Left renal cortex interstitium (tissue), 4 donors: ENCODE measurements at regions not wholly inside any gene's neighbourhood (a gene's known extent, or its start where the extent isn't known, plus 50 kb on each side); places are given as distances from the start of the nearest gene placed in this dataset.
"Not testable (repeated sequence)": the region's sequence is repeated elsewhere in the genome, so short reads cannot be mapped to it uniquely, and the experiment has no call there.

ENCODE experiments used
- DNase-seq, 4 donors: peaks; one replicate each; pipeline ENCODE4 v3.0.0-alpha.2; 2013; ENCODE audit warnings: low read depth in 4 of 4, low spot score in 2 of 4, missing footprints in 1 of 4

GRCh38 chr10:117746541-117747448, 204.2 kb downstream of the EMX2 start:
- DNase-seq: no peak

- DNase-seq: no peak
Measured at GRCh38 chr10:117747636-117748035, 205.1 kb downstream of the EMX2 start.

DNA sequence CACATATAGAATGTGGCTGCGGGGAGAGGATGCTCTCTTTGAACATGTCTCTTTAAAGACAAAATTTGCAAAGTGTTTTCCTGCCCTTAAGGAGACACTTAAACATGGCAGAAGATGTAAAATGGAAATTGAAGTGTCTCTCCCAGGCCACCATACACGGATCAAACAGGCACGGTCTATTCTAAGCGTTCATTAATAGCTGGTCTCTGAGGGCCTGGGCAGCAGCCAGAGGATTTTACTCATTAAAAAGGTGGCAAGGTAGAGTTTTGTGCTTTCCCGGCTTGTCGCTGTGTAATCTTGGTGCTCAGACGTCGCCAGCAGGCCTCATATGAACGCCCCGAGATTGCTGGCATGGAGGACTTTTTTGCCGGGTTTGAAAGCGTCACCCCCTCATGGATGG, 205.5 kb downstream of the EMX2 start:
- DNase-seq: no peak

GRCh38 chr10:117750616-117751015, 208.1 kb downstream of the EMX2 start:
- no peak for DNase-seq

- no peak for DNase-seq
Measured at GRCh38 chr10:117751259-117751658, 208.7 kb downstream of the EMX2 start.

GRCh38 chr10:117752103-117752502, 209.6 kb downstream of the EMX2 start:
- no peak for DNase-seq

- DNase-seq: no peak
Measured at GRCh38 chr10:117754770-117755658, 212.5 kb downstream of the EMX2 start.

DNA sequence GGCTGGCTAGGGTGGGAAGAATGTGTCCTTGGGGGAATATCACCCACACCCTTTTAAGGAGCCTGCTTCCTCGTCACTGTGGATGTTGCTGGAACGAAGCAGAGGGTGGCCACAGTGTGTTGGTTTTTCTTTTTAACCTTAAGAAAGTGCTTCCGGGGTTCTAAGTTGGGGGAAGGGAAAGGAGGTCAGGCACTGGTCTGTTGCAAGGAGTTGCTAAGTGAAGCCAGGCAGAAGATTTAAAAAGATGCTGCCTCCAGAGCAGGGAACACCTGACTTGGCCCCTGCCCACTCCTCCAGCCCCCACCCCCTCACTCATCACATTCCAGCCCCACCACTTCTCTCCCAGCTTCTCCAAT, 213.1 kb downstream of the EMX2 start:
- DNase-seq: no peak

DNA sequence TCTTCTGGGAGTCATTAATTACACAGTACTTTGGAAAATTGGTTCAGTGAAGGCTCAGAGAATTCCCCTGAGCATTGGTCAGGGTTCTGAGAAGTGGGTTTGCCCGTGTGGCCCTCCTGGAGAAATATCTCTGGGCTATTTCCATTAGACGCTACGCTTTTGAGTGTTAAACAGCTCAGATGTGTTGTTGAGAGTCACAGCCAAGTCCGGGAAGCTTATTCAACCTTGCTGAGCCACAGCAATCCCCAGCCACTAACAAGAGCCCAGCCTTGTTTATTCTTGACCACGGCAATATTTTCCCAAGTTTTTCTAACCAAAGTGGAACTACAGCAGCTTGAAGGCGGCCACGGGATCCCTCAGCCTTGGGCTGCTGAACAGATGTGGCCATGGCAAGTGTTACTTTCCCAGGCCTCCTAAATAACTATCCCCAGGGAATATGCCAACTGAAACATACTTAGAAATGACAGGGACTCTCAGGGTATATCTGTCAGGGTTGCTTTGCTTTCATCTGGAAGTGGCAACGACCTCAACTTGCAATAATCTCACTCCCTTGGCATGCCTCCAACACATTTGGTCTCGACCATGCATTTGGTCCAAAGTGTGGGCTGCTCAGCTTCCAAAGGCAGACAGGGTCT, 214.7 kb downstream of the EMX2 start:
- DNase-seq: no peak

GRCh38 chr10:117759266-117759665, 216.7 kb downstream of the EMX2 start:
- no peak for DNase-seq

- no peak for DNase-seq
Measured at GRCh38 chr10:117761695-117762094, 219.1 kb downstream of the EMX2 start.

DNA sequence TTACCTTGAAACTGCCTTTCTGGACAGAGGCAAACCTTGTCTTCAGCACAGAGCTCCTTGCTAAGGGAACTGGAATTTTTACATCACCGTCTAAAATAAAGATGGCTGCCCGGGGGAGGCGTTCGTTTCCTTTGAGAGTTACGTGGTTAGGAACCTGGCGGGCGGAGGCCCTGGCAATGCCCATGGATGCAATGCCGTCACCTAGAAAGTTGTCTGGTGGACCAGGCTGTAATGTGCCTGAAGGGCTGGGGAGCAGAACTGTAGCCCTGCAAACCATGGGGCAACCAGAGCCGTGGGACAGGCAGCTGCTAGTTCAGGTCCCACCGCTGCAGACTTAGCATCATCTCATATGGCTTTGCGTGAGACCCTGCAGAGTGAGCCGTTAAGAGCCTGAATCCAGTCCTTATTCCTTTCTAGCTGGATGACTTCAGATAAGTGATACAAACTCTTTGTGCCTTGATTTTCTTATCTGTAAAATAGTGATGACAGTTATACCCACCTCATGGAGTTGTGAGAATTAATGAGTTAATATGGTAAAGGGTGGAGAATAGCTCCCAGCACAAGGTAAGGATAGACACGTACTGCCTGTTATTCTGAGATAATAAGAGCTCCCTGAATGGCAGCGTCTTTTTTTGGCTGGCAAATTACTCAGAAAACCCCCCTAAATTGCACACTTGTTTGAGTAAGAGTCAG, 219.7 kb downstream of the EMX2 start:
- no peak for DNase-seq

- no peak for DNase-seq
Measured at GRCh38 chr10:117762819-117763172, 220.2 kb downstream of the EMX2 start.

- no peak for DNase-seq
Measured at GRCh38 chr10:117763528-117763927, 221.0 kb downstream of the EMX2 start.

DNA sequence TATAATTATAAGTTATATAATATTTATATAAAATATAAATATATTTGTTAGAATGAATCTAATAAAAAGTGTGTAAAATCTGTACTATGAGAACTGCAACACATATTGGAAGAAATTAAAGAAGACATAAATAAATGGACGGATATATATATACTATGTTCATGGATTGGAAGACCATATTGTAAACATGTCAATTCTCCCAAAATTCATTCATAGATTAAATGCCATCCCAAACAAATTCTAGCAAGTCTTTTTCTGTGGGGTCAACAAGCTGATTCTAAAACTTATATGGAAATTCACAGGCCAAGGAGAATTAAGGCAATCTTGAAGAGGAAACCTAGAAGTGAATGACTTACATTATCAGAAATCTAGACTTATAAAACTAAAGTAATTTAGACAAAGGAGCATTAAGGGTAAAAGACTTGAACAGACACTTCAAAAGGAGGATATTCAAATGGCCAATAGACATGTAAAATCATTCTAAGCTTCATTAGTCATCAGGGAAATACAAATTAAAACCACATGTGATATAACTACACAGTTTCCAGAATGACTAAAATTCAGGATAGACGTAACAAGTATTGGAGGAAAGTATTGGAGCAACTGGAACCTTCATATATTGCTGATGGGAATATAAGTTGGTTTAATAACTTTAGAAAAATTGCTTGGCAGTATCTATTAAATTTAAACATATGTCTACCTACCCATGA, 225.9 kb downstream of the EMX2 start:
- DNase-seq: no peak

GRCh38 chr10:117775526-117775925, 233.0 kb downstream of the EMX2 start:
- no peak for DNase-seq

- DNase-seq: not testable (repeated sequence)
Measured at GRCh38 chr10:117777222-117777621, 234.7 kb downstream of the EMX2 start.

GRCh38 chr10:117778241-117778640, 235.7 kb downstream of the EMX2 start:
- no peak for DNase-seq

GRCh38 chr10:117780411-117780810, 237.9 kb downstream of the EMX2 start:
- DNase-seq: no peak

DNA sequence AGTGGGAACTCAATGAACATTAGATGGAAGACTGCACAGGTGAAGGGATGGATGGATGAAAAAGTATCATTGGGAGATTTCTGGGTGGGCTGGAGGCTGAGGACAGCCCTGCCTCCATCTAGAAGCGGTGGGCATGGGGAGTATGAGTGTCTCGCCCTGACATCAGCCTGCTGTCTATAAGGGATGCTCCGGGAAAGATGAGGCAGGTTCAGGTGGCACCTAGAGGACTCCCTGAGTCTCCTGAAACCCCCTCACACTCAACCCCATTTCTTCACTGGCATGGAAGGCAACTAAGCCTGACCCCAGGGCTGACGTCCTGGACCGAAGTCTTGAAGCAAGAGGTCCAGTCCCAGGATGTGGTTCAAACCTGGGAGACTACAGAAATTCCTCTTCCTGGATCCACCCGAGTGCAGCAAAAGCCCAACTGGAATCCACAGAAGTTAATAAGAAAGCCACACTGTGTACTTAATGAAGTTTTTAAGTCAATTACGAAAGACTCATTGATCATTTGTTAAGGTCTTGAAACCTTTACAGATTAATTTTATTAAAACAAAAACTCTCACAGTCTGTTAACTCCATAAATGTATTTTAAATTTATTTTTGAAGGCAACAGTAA, 238.8 kb downstream of the EMX2 start:
- no peak for DNase-seq
